H1 (cell line): ENCODE measurements at regions not wholly inside any gene's neighbourhood (a gene's known extent, or its start where the extent isn't known, plus 50 kb on each side); places are given as distances from the start of the nearest gene placed in this dataset.

Experiments used
- CTCF ChIA-PET: fragments of 300-600 bp; sonication (Branson Sonifier 250); formaldehyde crosslinking; loops from one replicate; lab custom pipeline; 2021; ENCODE audit not compliant: partially characterized antibody; lab: Charles Lee
- POLR2A ChIA-PET: fragments of 300-600 bp; sonication (Branson Sonifier 250); formaldehyde crosslinking; loops from one replicate; lab custom pipeline; 2021; ENCODE audit warnings: inconsistent platforms; ENCODE audit not compliant: partially characterized antibody; lab: Charles Lee
- DNase-seq, 2 experiments: peaks; one replicate each; pipeline versions ENCODE4 v3.0.0 to v3.0.0-alpha.2; 2010 to 2022; ENCODE audit warnings: low spot score in 2 of 2, low read depth in 1 of 2, mixed read lengths in 1 of 2
- FAIRE-seq: peaks from 2 replicates; lab custom pipeline; 2011; peaks lifted over from hg19 to GRCh38; lab: Jason Lieb, UNC
- H2AFZ ChIP-seq: 2 replicates; pipeline ENCODE4 v1.8.1; 2012; ENCODE audit warnings: low read length, inconsistent platforms
- H2AK5ac ChIP-seq: 2 replicates; pipeline ENCODE4 v1.6.1; 2013; ENCODE audit warnings: low read depth, low read length
- H2BK120ac ChIP-seq: replicated peaks from 2 replicates; pipeline ENCODE3; 2013; ENCODE audit warnings: low read depth, low read length, inconsistent platforms
- H2BK12ac ChIP-seq: 2 replicates; pipeline ENCODE4 v1.6.1; 2013; ENCODE audit warnings: low read depth, low read length
- H2BK15ac ChIP-seq: 2 replicates; pipeline ENCODE4 v1.6.1; 2013; ENCODE audit warnings: low read length
- H2BK20ac ChIP-seq: 2 replicates; pipeline ENCODE4 v1.6.1; 2013; ENCODE audit warnings: low read length
- H2BK5ac ChIP-seq: 2 replicates; pipeline ENCODE4 v1.6.1; 2013; ENCODE audit warnings: low read depth, low read length
- H3K14ac ChIP-seq: 2 replicates; pipeline ENCODE4 v1.6.1; 2013; ENCODE audit warnings: inconsistent platforms; ENCODE audit not compliant: insufficient read length
- H3K18ac ChIP-seq: 2 replicates; pipeline ENCODE4 v1.6.1; 2013; ENCODE audit warnings: low read length; ENCODE audit errors: extremely low read depth
- H3K23ac ChIP-seq: 2 replicates; pipeline ENCODE4 v1.6.1; 2013; ENCODE audit warnings: inconsistent platforms; ENCODE audit not compliant: insufficient read length
- H3K23me2 ChIP-seq: 2 replicates; pipeline ENCODE4 v1.6.1; 2013; ENCODE audit warnings: low read depth, low read length
- H3K27ac ChIP-seq: 2 replicates; pipeline ENCODE4 v1.6.1; 2011; ENCODE audit warnings: low read depth, low read length, inconsistent platforms
- H3K27me3 ChIP-seq, 4 experiments: replicated peaks in 1 of 4; 1 replicate in 1 of 4; 2 replicates in 3 of 4; pipeline versions ENCODE4 v1.6.1 to v1.8.1; 2011 to 2013; ENCODE audit warnings: low read length in 3 of 4, mild to moderate bottlenecking in 3 of 4, inconsistent platforms in 2 of 4, mixed read lengths in 2 of 4, moderate library complexity in 1 of 4; ENCODE audit not compliant: control insufficient read depth in 3 of 4, insufficient read depth in 3 of 4; ENCODE audit errors: extremely low read depth in 1 of 4
- H3K36me3 ChIP-seq, 4 experiments: 2 replicates each; pipeline versions ENCODE4 v1.6.1 to v1.8.1; 2011 to 2013; ENCODE audit warnings: mild to moderate bottlenecking in 4 of 4, low read length in 3 of 4, moderate library complexity in 2 of 4, control low read depth in 1 of 4, inconsistent platforms in 1 of 4; ENCODE audit not compliant: insufficient read depth in 4 of 4, control insufficient read depth in 2 of 4
- H3K4ac ChIP-seq: replicated peaks from 2 replicates; pipeline ENCODE3; 2013; ENCODE audit warnings: low read length, low read depth, mixed read lengths, inconsistent platforms; ENCODE audit not compliant: insufficient read length
- H3K4me1 ChIP-seq, 4 experiments: replicated peaks in 1 of 4; 1 replicate in 1 of 4; 2 replicates in 3 of 4; pipeline versions ENCODE4 v1.6.1 to v1.8.1; 2011 to 2013; ENCODE audit warnings: low read length in 3 of 4, inconsistent platforms in 2 of 4, mixed read lengths in 1 of 4; ENCODE audit not compliant: insufficient read depth in 4 of 4, control insufficient read depth in 3 of 4
- H3K4me2 ChIP-seq, 2 experiments: 2 replicates each; pipeline versions ENCODE4 v1.6.1 to v1.8.1; 2011 to 2013; ENCODE audit warnings: low read depth in 2 of 2, low read length in 2 of 2, control low read depth in 1 of 2, inconsistent platforms in 1 of 2, mild to moderate bottlenecking in 1 of 2; ENCODE audit not compliant: insufficient read depth in 1 of 2
- H3K4me3 ChIP-seq, 4 experiments: fragments of 200-600, 300-600 bp in 1 of 4; sonication (generic), shearing (Covaris generic), sonication (Bioruptor Twin) in 1 of 4; 2 replicates each; pipeline versions ENCODE4 v1.5.1 to v1.8.1; 2011 to 2016; ENCODE audit warnings: low read length in 4 of 4, low read depth in 3 of 4, control low read depth in 2 of 4, inconsistent platforms in 2 of 4, mild to moderate bottlenecking in 2 of 4, mixed read lengths in 1 of 4, moderate library complexity in 1 of 4; ENCODE audit not compliant: insufficient read depth in 2 of 4; ENCODE audit errors: extremely low read depth in 1 of 4
- H3K56ac ChIP-seq: replicated peaks from 2 replicates; pipeline ENCODE3; 2013; ENCODE audit warnings: low read depth, mild to moderate bottlenecking, mixed read lengths, low read length, inconsistent platforms; ENCODE audit not compliant: insufficient read length
- H3K79me1 ChIP-seq: 2 replicates; pipeline ENCODE4 v1.6.1; 2013; ENCODE audit warnings: low read depth, low read length, control low read depth
- H3K79me2 ChIP-seq, 2 experiments: 2 replicates each; pipeline versions ENCODE4 v1.6.1 to v1.8.1; 2012 to 2013; ENCODE audit warnings: low read length in 2 of 2, mild to moderate bottlenecking in 2 of 2, inconsistent platforms in 1 of 2; ENCODE audit not compliant: insufficient read depth in 2 of 2, control insufficient read depth in 1 of 2
- H3K9ac ChIP-seq, 4 experiments: replicated peaks in 1 of 4; 1 replicate in 1 of 4; 2 replicates in 3 of 4; pipeline versions ENCODE4 v1.6.1 to v1.8.1; 2011 to 2013; ENCODE audit warnings: low read depth in 3 of 4, low read length in 3 of 4, control low read depth in 2 of 4, mild to moderate bottlenecking in 2 of 4, moderate library complexity in 2 of 4, inconsistent platforms in 1 of 4; ENCODE audit errors: extremely low read depth in 1 of 4
- H3K9me3 ChIP-seq, 2 experiments: 2 replicates each; pipeline versions ENCODE4 v1.6.1 to v1.8.1; 2012 to 2013; ENCODE audit warnings: mild to moderate bottlenecking in 2 of 2, moderate library complexity in 2 of 2, control low read depth in 1 of 2, inconsistent platforms in 1 of 2, low read depth in 1 of 2, low read length in 1 of 2, mixed read lengths in 1 of 2; ENCODE audit not compliant: insufficient read depth in 2 of 2
- H4K20me1 ChIP-seq, 2 experiments: replicated peaks in 1 of 2; 2 replicates each; pipeline versions ENCODE3 to v1.8.1; 2011 to 2013; ENCODE audit warnings: inconsistent platforms in 2 of 2, low read length in 2 of 2, mild to moderate bottlenecking in 1 of 2; ENCODE audit not compliant: insufficient read depth in 2 of 2, control insufficient read depth in 1 of 2
- H4K5ac ChIP-seq: 2 replicates; pipeline ENCODE4 v1.6.1; 2013; ENCODE audit warnings: low read length, low read depth, mixed read lengths, inconsistent platforms; ENCODE audit not compliant: insufficient read length
- H4K8ac ChIP-seq: 2 replicates; pipeline ENCODE4 v1.8.0; 2013; ENCODE audit warnings: mild to moderate bottlenecking, moderate library complexity, low read length, inconsistent platforms; ENCODE audit not compliant: insufficient read depth; ENCODE audit errors: extremely low read depth
- H4K91ac ChIP-seq: replicated peaks from 2 replicates; pipeline ENCODE3; 2013; ENCODE audit warnings: low read length, mixed read lengths, inconsistent platforms; ENCODE audit not compliant: insufficient read length
- TAF7 ChIP-seq: optimal IDR thresholded peaks from 2 replicates; pipeline ENCODE3; 2011; ENCODE audit warnings: low read depth, mild to moderate bottlenecking, inconsistent platforms, low read length, moderate library complexity, borderline replicate concordance
- WGBS, 2 experiments: shearing (Covaris generic) in 1 of 2; methylation state at CpG; one replicate each; pipeline versions ENCODE4 v1.1.6 to v1.1.7; 2013 to 2015; ENCODE audit warnings: low lambda C conversion rate in 2 of 2, mixed read lengths in 2 of 2, inconsistent platforms in 1 of 2, low coverage in 1 of 2, missing lambda C conversion rate in 1 of 2; ENCODE audit not compliant: insufficient replicate concordance in 2 of 2, insufficient coverage in 1 of 2, insufficient read length in 1 of 2; ENCODE audit errors: extremely low coverage in 1 of 2, missing lambda C conversion rate in 1 of 2; 5-methylcytosine and 5-hydroxymethylcytosine counted together

DNA sequence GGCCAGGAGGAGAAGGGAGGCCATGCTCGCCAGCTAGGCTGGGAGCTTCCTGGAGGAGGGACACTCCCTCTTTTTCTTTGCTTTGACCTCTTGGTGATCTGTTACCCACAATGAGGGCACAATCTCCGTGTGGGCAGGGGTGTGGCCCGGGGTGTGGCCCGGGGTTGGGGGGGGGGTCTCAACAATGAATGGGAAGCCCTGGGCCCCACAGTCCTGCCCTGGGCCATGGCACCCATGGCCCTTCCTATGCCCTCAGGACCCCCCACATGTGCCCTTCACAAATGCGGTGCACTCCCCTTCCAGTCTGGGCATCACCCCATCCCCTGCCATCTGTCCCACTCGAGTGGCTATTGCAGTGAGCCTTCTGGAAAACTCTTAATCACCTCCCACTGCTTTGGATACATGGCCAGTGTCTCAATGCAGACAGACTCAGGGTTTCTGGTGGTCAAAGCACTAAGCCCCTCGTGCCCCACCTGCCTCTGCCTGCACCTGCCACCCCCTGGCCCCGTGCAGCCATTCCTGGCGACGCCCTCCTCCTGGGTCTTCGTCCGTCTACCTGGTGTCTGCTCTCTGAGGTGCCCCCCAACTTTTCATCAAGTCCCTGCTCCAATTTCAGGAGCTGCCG is 611.3 kb downstream of the TBC1D22A start:
- 83% methylated on average over 9 of the region's 13 CpGs; no CpG with 5 or more reads in 1 of the 2 experiments for WGBS, 2 experiments
- Histone ChIP-seq H3K23me2 (no peaks in the 10 kb centered on the region), H2BK15ac (no peak overlapping the region), H3K27me3 (no peaks in the 10 kb centered on the region), H3K9ac (no peak overlapping the region), H3K4me3 (no peak overlapping the region), H3K36me3 (no peaks in the 10 kb centered on the region), H3K14ac (no peak overlapping the region), H3K4me1 (no peaks in the 10 kb centered on the region), H2BK20ac (no peak overlapping the region), H3K4me2 (no peak overlapping the region), H4K5ac (no peak overlapping the region), H3K79me1 (no peaks in the 10 kb centered on the region), H2BK12ac (no peak overlapping the region), H3K56ac (no peak overlapping the region), H2BK5ac (no peak overlapping the region), H4K91ac (no peak overlapping the region), H4K20me1 (no peaks in the 10 kb centered on the region), H3K23ac (no peak overlapping the region), H3K18ac (no peak overlapping the region)
- DNase-seq (no peak), FAIRE-seq (no peak)
- TF ChIP-seq TAF7 = no peak
- TF ChIP-seq, all 59 proteins: peak for 0
- Histone ChIP-seq H2AK5ac (no peak overlapping the region), H3K27ac (no peak overlapping the region), H3K9me3 (peaks cover 83 to 100% of the 10 kb centered on the region in 2 experiments), H4K8ac (no peak overlapping the region), H3K79me2 (no peaks in the 10 kb centered on the region), H2BK120ac (no peak overlapping the region), H3K4ac (no peak overlapping the region), H2AFZ (no peak overlapping the region)
- POLR2A ChIA-PET = no interaction called here
- CTCF ChIA-PET = no interaction called here
